ENCODE measurements at regions not wholly inside any gene's neighbourhood (a gene's known extent, or its start where the extent isn't known, plus 50 kb on each side); places are given as distances from the start of the nearest gene placed in this dataset.

DNA sequence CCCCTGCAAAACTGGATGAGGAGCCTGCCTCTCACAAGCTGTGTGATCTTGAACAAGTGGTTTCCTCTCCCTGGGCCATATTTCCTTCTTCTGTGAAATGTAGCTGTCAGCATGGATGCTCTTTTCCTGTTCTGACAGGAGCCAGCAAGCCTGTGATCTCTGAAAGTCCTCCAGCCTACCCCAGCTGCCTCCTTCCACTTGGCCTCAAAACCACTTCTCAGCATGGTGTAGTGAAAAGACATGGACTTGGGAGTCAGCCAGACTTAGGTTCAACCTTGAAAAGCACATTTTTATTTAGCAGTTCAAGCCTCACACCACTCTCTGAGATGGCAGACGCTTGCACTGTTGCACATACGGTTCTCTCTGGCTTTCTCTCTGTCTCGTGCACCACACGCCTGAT, 292.9 kb upstream of the DUSP10 start:
- WGBS (ENCODE audit: low lambda C conversion rate) = 81% methylated on average over 4 of the region's 4 CpGs
- H3K79me2 ChIP-seq (ENCODE audit: insufficient read depth) = no peaks in the 10 kb centered on the region
- no peak overlapping the region; a peak in 1 of 4 replicates for H3K27ac ChIP-seq (ENCODE audit: low read depth in 2 of 2, low read length in 1 of 2)
- H3K36me3 ChIP-seq (replicated peaks in 1 of 2; ENCODE audit: control insufficient read depth in 1 of 2, insufficient read depth in 2 of 2, low read length in 1 of 2) = no peaks in the 10 kb centered on the region
- ChIA-PET POLR2A (no interaction called here), CTCF (no interaction called here)
- H3K4me3 ChIP-seq (ENCODE audit: low read depth in 2 of 2, low read length in 1 of 2) = no peak overlapping the region
- TF ChIP-seq, protein P1, sequence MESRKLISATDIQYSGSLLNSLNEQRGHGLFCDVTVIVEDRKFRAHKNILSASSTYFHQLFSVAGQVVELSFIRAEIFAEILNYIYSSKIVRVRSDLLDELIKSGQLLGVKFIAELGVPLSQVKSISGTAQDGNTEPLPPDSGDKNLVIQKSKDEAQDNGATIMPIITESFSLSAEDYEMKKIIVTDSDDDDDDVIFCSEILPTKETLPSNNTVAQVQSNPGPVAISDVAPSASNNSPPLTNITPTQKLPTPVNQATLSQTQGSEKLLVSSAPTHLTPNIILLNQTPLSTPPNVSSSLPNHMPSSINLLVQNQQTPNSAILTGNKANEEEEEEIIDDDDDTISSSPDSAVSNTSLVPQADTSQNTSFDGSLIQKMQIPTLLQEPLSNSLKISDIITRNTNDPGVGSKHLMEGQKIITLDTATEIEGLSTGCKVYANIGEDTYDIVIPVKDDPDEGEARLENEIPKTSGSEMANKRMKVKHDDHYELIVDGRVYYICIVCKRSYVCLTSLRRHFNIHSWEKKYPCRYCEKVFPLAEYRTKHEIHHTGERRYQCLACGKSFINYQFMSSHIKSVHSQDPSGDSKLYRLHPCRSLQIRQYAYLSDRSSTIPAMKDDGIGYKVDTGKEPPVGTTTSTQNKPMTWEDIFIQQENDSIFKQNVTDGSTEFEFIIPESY (IDR thresholded peaks at IDR 0.05; ENCODE audit: borderline replicate concordance, low read depth) = no peak
- TF ChIP-seq RCOR1 (IDR thresholded peaks at IDR 0.05; ENCODE audit: low read length) (no peak), RXRA (IDR thresholded peaks at IDR 0.05; ENCODE audit: borderline replicate concordance, low read depth) (no peak), RFX5 (IDR thresholded peaks at IDR 0.05; ENCODE audit: low read length) (no peak), YY1 (IDR thresholded peaks at IDR 0.05; ENCODE audit: low read depth) (no peak), EZH2phosphoT487 (IDR thresholded peaks at IDR 0.05; ENCODE audit: borderline replicate concordance, low read depth) (no peak), RAD21 (IDR thresholded peaks at IDR 0.05; ENCODE audit: low read length) (no peak), SMC3 (IDR thresholded peaks at IDR 0.05; ENCODE audit: low read depth, low read length) (no peak)
- TF ChIP-seq, protein P2, sequence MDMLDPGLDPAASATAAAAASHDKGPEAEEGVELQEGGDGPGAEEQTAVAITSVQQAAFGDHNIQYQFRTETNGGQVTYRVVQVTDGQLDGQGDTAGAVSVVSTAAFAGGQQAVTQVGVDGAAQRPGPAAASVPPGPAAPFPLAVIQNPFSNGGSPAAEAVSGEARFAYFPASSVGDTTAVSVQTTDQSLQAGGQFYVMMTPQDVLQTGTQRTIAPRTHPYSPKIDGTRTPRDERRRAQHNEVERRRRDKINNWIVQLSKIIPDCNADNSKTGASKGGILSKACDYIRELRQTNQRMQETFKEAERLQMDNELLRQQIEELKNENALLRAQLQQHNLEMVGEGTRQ (IDR thresholded peaks at IDR 0.05; ENCODE audit: borderline replicate concordance, low read depth, low read length) = no peak
- TF ChIP-seq, protein P3, sequence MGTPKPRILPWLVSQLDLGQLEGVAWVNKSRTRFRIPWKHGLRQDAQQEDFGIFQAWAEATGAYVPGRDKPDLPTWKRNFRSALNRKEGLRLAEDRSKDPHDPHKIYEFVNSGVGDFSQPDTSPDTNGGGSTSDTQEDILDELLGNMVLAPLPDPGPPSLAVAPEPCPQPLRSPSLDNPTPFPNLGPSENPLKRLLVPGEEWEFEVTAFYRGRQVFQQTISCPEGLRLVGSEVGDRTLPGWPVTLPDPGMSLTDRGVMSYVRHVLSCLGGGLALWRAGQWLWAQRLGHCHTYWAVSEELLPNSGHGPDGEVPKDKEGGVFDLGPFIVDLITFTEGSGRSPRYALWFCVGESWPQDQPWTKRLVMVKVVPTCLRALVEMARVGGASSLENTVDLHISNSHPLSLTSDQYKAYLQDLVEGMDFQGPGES (IDR thresholded peaks at IDR 0.05; ENCODE audit: low read depth, low read length) = no peak
- TF ChIP-seq, protein P4, sequence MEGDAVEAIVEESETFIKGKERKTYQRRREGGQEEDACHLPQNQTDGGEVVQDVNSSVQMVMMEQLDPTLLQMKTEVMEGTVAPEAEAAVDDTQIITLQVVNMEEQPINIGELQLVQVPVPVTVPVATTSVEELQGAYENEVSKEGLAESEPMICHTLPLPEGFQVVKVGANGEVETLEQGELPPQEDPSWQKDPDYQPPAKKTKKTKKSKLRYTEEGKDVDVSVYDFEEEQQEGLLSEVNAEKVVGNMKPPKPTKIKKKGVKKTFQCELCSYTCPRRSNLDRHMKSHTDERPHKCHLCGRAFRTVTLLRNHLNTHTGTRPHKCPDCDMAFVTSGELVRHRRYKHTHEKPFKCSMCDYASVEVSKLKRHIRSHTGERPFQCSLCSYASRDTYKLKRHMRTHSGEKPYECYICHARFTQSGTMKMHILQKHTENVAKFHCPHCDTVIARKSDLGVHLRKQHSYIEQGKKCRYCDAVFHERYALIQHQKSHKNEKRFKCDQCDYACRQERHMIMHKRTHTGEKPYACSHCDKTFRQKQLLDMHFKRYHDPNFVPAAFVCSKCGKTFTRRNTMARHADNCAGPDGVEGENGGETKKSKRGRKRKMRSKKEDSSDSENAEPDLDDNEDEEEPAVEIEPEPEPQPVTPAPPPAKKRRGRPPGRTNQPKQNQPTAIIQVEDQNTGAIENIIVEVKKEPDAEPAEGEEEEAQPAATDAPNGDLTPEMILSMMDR (IDR thresholded peaks at IDR 0.05) = no peak
- H2AFZ ChIP-seq (ENCODE audit: low read depth) = no peak overlapping the region
- no peaks in the 10 kb centered on the region for H3K27me3 ChIP-seq (ENCODE audit: insufficient read depth)
- no peaks in the 10 kb centered on the region for H3F3A ChIP-seq (replicated peaks; ENCODE audit: insufficient read depth)
- H3K4me1 ChIP-seq (ENCODE audit: control insufficient read depth in 1 of 2, insufficient read depth in 2 of 2, low read depth in 1 of 2, low read length in 1 of 2) = peaks cover 0 to 3% of the 10 kb centered on the region in 2 experiments; a peak in 2 of 4 replicates
- no peak overlapping the region for H3K4me2 ChIP-seq
- no peaks in the 10 kb centered on the region for H3K9me2 ChIP-seq
- no peaks in the 10 kb centered on the region for H4K20me1 ChIP-seq (ENCODE audit: insufficient read depth)
- no peak for DNase-seq
- no peak overlapping the region for H3K9ac ChIP-seq
- H3K9me3 ChIP-seq = no peaks in the 10 kb centered on the region

DNA sequence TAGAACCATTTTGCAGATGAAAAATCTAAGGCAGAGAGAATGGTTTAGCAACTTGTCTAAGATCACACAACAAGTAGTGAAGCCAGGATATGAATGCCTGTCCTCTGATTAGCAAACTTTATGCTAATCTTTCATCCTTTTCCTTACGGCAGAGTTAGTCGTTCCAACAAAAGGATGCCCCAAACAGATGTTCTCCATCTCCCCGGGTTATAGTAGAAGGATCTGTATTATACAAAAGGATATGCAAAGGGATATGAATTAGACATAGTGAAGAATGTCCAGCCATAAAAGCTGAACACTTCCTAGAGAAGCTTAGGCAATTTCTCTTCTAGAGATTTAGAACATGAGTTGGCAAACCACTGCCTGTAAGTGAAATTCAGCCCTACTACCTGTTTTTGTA, 291.6 kb upstream of the DUSP10 start:
- no peaks in the 10 kb centered on the region for H3K9me3 ChIP-seq
- peaks cover 0 to 3% of the 10 kb centered on the region in 2 experiments; a peak in 2 of 4 replicates for H3K4me1 ChIP-seq (ENCODE audit: control insufficient read depth in 1 of 2, insufficient read depth in 2 of 2, low read depth in 1 of 2, low read length in 1 of 2)
- H3K27ac ChIP-seq (ENCODE audit: low read depth in 2 of 2, low read length in 1 of 2) = no peak overlapping the region
- H3K79me2 ChIP-seq (ENCODE audit: insufficient read depth) = no peaks in the 10 kb centered on the region
- 73% methylated on average over 3 of the region's 3 CpGs for WGBS (ENCODE audit: low lambda C conversion rate)
- no peaks in the 10 kb centered on the region for H3K27me3 ChIP-seq (ENCODE audit: insufficient read depth)
- POLR2A ChIA-PET = no interaction called here
- H3K9me2 ChIP-seq = no peaks in the 10 kb centered on the region
- DNase-seq = no peak
- no peak overlapping the region for H2AFZ ChIP-seq (ENCODE audit: low read depth)
- CTCF ChIA-PET = no interaction called here
- H3F3A ChIP-seq (replicated peaks; ENCODE audit: insufficient read depth) = no peaks in the 10 kb centered on the region
- H3K9ac ChIP-seq = no peak overlapping the region
- no peak overlapping the region for H3K4me3 ChIP-seq (ENCODE audit: low read depth in 2 of 2, low read length in 1 of 2)
- no peaks in the 10 kb centered on the region for H3K36me3 ChIP-seq (replicated peaks in 1 of 2; ENCODE audit: control insufficient read depth in 1 of 2, insufficient read depth in 2 of 2, low read length in 1 of 2)
- H4K20me1 ChIP-seq (ENCODE audit: insufficient read depth) = no peaks in the 10 kb centered on the region
- no peak for TF ChIP-seq RXRA (IDR thresholded peaks at IDR 0.05; ENCODE audit: borderline replicate concordance, low read depth)
- no peak for TF ChIP-seq MXI1 (IDR thresholded peaks at IDR 0.05; ENCODE audit: low read depth, low read length)
- TF ChIP-seq SIN3A (IDR thresholded peaks at IDR 0.05; ENCODE audit: borderline replicate concordance, low read depth, low read length) = no peak
- H3K4me2 ChIP-seq = no peak overlapping the region
